ENCODE measurements at regions not wholly inside any gene's neighbourhood (a gene's known extent, or its start where the extent isn't known, plus 50 kb on each side); places are given as distances from the start of the nearest gene placed in this dataset.

DNA sequence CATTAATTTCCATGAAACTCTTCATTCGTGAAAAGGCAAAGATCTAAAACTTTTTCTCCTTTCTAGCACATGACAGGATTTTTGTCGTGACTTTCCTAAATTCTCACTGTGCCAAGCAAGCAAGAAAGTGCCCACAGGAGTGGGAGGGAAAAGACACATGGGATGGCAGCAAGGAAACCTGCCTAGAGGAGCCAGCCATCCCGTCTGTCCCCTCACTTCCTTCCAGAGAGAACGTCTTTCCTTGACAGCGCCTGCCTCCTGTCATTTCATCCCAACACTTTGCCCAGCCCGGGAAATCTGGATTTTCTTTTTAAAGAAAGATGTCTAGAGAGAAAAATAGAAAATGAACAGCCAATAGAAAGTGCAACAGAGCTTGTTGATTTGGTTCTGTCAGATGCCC lies 200.6 kb upstream of the PTBP2 start:
- TF ChIP-seq CTCF (conservative IDR thresholded peaks at IDR 0.05; ENCODE audit: low read depth, low read length) (no peak), EZH2phosphoT487 (IDR thresholded peaks at IDR 0.05; ENCODE audit: borderline replicate concordance, low read length) (no peak), EZH2 (IDR thresholded peaks at IDR 0.05; ENCODE audit: low read length, unreplicated experiment) (no peak)
